IMR-90 (cell line): ENCODE measurements at regions not wholly inside any gene's neighbourhood (a gene's known extent, or its start where the extent isn't known, plus 50 kb on each side); places are given as distances from the start of the nearest gene placed in this dataset.

Experiments used
- ATAC-seq: fragments of 200-7000 bp; cut with Tn5 transposase; 2 replicates; pipeline ENCODE4 v1.9.1; 2020; ENCODE audit warnings: low read depth, mild to moderate bottlenecking, moderate library complexity
- BruUV-seq: library from RNA; stranded (reverse); fragments of 400-500 nt; replicated peaks from 2 replicates; lab custom pipeline; 2021; lab: Mats Ljungman, UMichigan
- CTCF ChIA-PET: fragments of 300-600 bp; formaldehyde crosslinking; extraction: SDS; loops from one replicate; lab custom pipeline; 2021; ENCODE audit warnings: antibody characterized with exemption; lab: Yijun Ruan, JAX
- POLR2A ChIA-PET: fragments of 300-600 bp; sonication (Branson Sonifier 250); formaldehyde crosslinking; loops from one replicate; lab custom pipeline; 2022; ENCODE audit warnings: antibody characterized with exemption; ENCODE audit not compliant: unreplicated experiment; lab: Charles Lee
- DNase-seq: peaks from one replicate; pipeline ENCODE4 v3.0.0; 2013
- H2AFZ ChIP-seq: replicated peaks from 2 replicates; pipeline ENCODE3; 2013; ENCODE audit warnings: low read length, mild to moderate bottlenecking; ENCODE audit not compliant: poor library complexity
- H2AK5ac ChIP-seq: 2 replicates; pipeline ENCODE4 v1.6.1; 2013; ENCODE audit warnings: low read depth, low read length, inconsistent platforms
- H2AK9ac ChIP-seq: replicated peaks from 2 replicates; pipeline ENCODE3; 2013; ENCODE audit warnings: mild to moderate bottlenecking, low read depth, low read length, moderate library complexity; ENCODE audit not compliant: poor library complexity
- H2BK120ac ChIP-seq: 2 replicates; pipeline ENCODE4 v1.6.1; 2013; ENCODE audit warnings: low read depth, low read length, inconsistent platforms
- H2BK15ac ChIP-seq: 3 replicates; pipeline ENCODE4 v1.6.1; 2013; ENCODE audit warnings: low read depth, low read length, inconsistent platforms
- H2BK20ac ChIP-seq: 2 replicates; pipeline ENCODE4 v1.6.1; 2013; ENCODE audit warnings: low read depth, mild to moderate bottlenecking, inconsistent platforms, low read length, moderate library complexity
- H2BK5ac ChIP-seq: 2 replicates; pipeline ENCODE4 v1.6.1; 2013; ENCODE audit warnings: mild to moderate bottlenecking, low read depth, low read length, inconsistent platforms; ENCODE audit not compliant: poor library complexity, severe bottlenecking
- H3K14ac ChIP-seq: replicated peaks from 2 replicates; pipeline ENCODE4 v1.6.1; 2013; ENCODE audit warnings: low read depth, low read length, inconsistent platforms
- H3K18ac ChIP-seq: 2 replicates; pipeline ENCODE4 v1.6.1; 2013; ENCODE audit warnings: low read depth, low read length, control low read depth
- H3K23ac ChIP-seq: 2 replicates; pipeline ENCODE4 v1.6.1; 2013; ENCODE audit warnings: low read depth, low read length, inconsistent platforms
- H3K27ac ChIP-seq: 2 replicates; pipeline ENCODE4 v1.5.1; 2013; ENCODE audit warnings: mild to moderate bottlenecking, control low read depth, low read length; ENCODE audit not compliant: insufficient read depth
- H3K27me3 ChIP-seq: 2 replicates; pipeline ENCODE4 v1.6.1; 2013; ENCODE audit warnings: low read length; ENCODE audit not compliant: control insufficient read depth, insufficient read depth
- H3K36me3 ChIP-seq: 2 replicates; pipeline ENCODE4 v1.6.1; 2013; ENCODE audit warnings: low read length, mixed read lengths; ENCODE audit not compliant: control insufficient read depth, insufficient read depth
- H3K4ac ChIP-seq: 2 replicates; pipeline ENCODE4 v1.6.1; 2013; ENCODE audit warnings: low read depth, low read length, inconsistent platforms
- H3K4me1 ChIP-seq: 2 replicates; pipeline ENCODE4 v1.6.1; 2013; ENCODE audit warnings: low read length, mixed read lengths; ENCODE audit not compliant: control insufficient read depth, insufficient read depth
- H3K4me2 ChIP-seq: 2 replicates; pipeline ENCODE4 v1.6.1; 2013; ENCODE audit warnings: low read depth, mild to moderate bottlenecking, control low read depth, low read length, moderate library complexity
- H3K4me3 ChIP-seq: 2 replicates; pipeline ENCODE4 v1.5.1; 2013; ENCODE audit warnings: low read depth, mild to moderate bottlenecking, control low read depth, low read length, moderate library complexity; ENCODE audit not compliant: insufficient read depth
- H3K56ac ChIP-seq: 2 replicates; pipeline ENCODE4 v1.6.1; 2013; ENCODE audit warnings: low read length, inconsistent platforms; ENCODE audit not compliant: insufficient read depth; ENCODE audit errors: extremely low read depth
- H3K79me1 ChIP-seq, 2 experiments: 2 replicates each; pipeline ENCODE4 v1.6.1; 2013; ENCODE audit warnings: low read length in 2 of 2, inconsistent platforms in 1 of 2, low read depth in 1 of 2
- H3K9ac ChIP-seq: 2 replicates; pipeline ENCODE4 v1.6.1; 2013; ENCODE audit warnings: low read depth, low read length, control low read depth
- H3K9me1 ChIP-seq: 2 replicates; pipeline ENCODE4 v1.6.1; 2013; ENCODE audit warnings: low read length, inconsistent platforms; ENCODE audit not compliant: insufficient read depth
- H3K9me3 ChIP-seq: 2 replicates; pipeline ENCODE4 v1.6.1; 2013; ENCODE audit warnings: low read length; ENCODE audit not compliant: control insufficient read depth, insufficient read depth
- H4K20me1 ChIP-seq: 2 replicates; pipeline ENCODE4 v1.6.1; 2013; ENCODE audit warnings: low read length, inconsistent platforms; ENCODE audit not compliant: insufficient read depth
- H4K5ac ChIP-seq: 2 replicates; pipeline ENCODE4 v1.6.1; 2013; ENCODE audit warnings: mild to moderate bottlenecking, low read depth, low read length, control low read depth
- H4K8ac ChIP-seq, 2 experiments: 2 replicates each; pipeline ENCODE4 v1.6.1; 2013; ENCODE audit warnings: low read depth in 2 of 2, low read length in 2 of 2, control low read depth in 1 of 2, inconsistent platforms in 1 of 2
- H4K91ac ChIP-seq: 2 replicates; pipeline ENCODE4 v1.6.1; 2013; ENCODE audit warnings: low read depth, low read length, inconsistent platforms; ENCODE audit not compliant: insufficient read depth
- BHLHE40 ChIP-seq: fragments of 150-350 bp; IDR thresholded peaks from 2 replicates; pipeline ENCODE4 v1.6.1; 2016; ENCODE audit warnings: mild to moderate bottlenecking, low read depth, low read length
- CHD1 ChIP-seq: IDR thresholded peaks from 2 replicates; pipeline ENCODE4 v1.6.1; 2012; ENCODE audit warnings: low read depth, low read length, improper control_type of control experiment
- MAFK ChIP-seq: IDR thresholded peaks from 2 replicates; pipeline ENCODE4 v1.6.1; 2012; ENCODE audit warnings: low read depth, low read length, improper control_type of control experiment
- MAZ ChIP-seq: IDR thresholded peaks from 2 replicates; pipeline ENCODE4 v1.6.1; 2012; ENCODE audit warnings: low read depth, mild to moderate bottlenecking, low read length, improper control_type of control experiment, moderate library complexity, borderline replicate concordance
- MXI1 ChIP-seq: IDR thresholded peaks from 2 replicates; pipeline ENCODE4 v1.6.1; 2012; ENCODE audit warnings: low read depth, mild to moderate bottlenecking, low read length, moderate library complexity, borderline replicate concordance
- NFE2L2 ChIP-seq: fragments of 150-350 bp; IDR thresholded peaks from 2 replicates; pipeline ENCODE4 v1.6.1; 2016; ENCODE audit warnings: low read depth, mild to moderate bottlenecking, low read length
- POLR2A ChIP-seq: IDR thresholded peaks from 2 replicates; pipeline ENCODE4 v1.6.1; 2012; ENCODE audit warnings: mild to moderate bottlenecking, low read depth, low read length
- RAD21 ChIP-seq: IDR thresholded peaks from 2 replicates; pipeline ENCODE4 v1.6.1; 2012; ENCODE audit warnings: low read length, improper control_type of control experiment
- RFX5 ChIP-seq: IDR thresholded peaks from 2 replicates; pipeline ENCODE4 v1.8.0; 2012; ENCODE audit warnings: low read depth, mild to moderate bottlenecking, low read length, moderate library complexity
- SMC3 ChIP-seq: fragments of 150-350 bp; IDR thresholded peaks from 2 replicates; pipeline ENCODE4 v1.6.1; 2016; ENCODE audit warnings: low read depth, mild to moderate bottlenecking, antibody characterized with exemption, low read length, moderate library complexity
- WGBS, 2 experiments: methylation state at CpG; one replicate each; pipeline versions ENCODE4 v1.1.5 to v1.1.7; 2013; ENCODE audit warnings: missing lambda C conversion rate in 2 of 2; ENCODE audit not compliant: insufficient read length in 1 of 2; ENCODE audit errors: extremely low coverage in 2 of 2; 5-methylcytosine and 5-hydroxymethylcytosine counted together
- dilution Hi-C: fragments of 300-500 bp; cut with HindIII; formaldehyde crosslinking; loops from one replicate; pipeline ENCODE4 v1.14.3; 2018; ENCODE audit warnings: low sequenced_read_pairs; ENCODE audit not compliant: unreplicated experiment
- in situ Hi-C: fragments of 300-500 bp; cut with MboI; formaldehyde crosslinking; loops from 3 replicates; pipeline ENCODE4 v1.14.3; 2019; ENCODE audit warnings: low sequenced_read_pairs, inconsistent platforms, mixed read lengths
- intact Hi-C: fragments of 100-400 bp; cut with micrococcal nuclease; formaldehyde crosslinking; loops from 2 replicates; pipeline ENCODE4 v1.10.0; 2022
- TF ChIP-seq, protein P1 (sequence below): fragments of 150-350 bp; IDR thresholded peaks from 2 replicates; pipeline ENCODE4 v1.6.1; 2016; ENCODE audit warnings: low read depth, mild to moderate bottlenecking, low read length, moderate library complexity, borderline replicate concordance
- TF ChIP-seq, protein P2 (sequence below): fragments of 150-350 bp; IDR thresholded peaks from 2 replicates; pipeline ENCODE4 v1.6.1; 2017; ENCODE audit warnings: mild to moderate bottlenecking, antibody characterized with exemption, low read length, low read depth
- TF ChIP-seq, protein P3 (sequence below): conservative IDR thresholded peaks from 2 replicates; pipeline ENCODE4 v1.5.1; 2012; ENCODE audit warnings: mild to moderate bottlenecking, low read depth, low read length, improper control_type of control experiment

DNA sequence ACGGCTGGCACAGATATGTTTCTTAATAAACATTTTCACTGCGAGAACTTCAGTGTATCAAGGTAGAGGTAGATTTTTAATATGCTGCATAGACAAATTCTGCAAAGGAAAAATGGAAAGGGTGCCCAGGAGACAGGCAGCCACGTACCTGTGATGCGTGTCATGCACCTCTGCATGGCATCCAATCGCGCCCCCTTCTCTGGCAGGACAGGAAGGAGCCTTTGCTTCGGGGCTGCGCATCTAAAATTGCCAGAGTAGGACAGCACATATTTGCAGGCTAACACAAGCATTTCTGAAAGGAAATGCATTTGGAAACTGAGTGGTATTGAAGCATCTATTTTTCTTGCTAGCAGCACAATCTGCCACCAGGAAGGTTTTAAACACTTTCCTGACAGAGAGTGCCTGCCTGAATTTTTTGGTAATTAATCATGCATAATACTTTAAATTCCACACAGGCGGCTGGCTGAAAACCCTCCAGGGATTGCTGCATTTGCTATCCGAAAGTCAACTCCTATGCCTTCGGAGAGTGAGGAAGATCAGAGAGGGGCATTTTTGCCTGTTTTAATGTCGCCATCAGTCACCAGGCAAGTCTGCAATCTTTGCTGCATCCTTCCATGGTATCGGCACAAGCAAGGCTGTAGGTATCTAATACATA, 165.1 kb upstream of the ATP10A start:
- no peaks in the 10 kb centered on the region for H3K9me3 ChIP-seq
- 63% methylated on average over 2 of the region's 13 CpGs; no CpG with 5 or more reads in 1 of the 2 experiments for WGBS, 2 experiments
- no peak overlapping the region for H3K9ac ChIP-seq
- ATAC-seq (peak; percentile 35), DNase-seq (no peak)
- H3K4ac ChIP-seq: no peak overlapping the region
- H2BK20ac ChIP-seq: no peak overlapping the region
- no peaks in the 10 kb centered on the region for H3K79me1 ChIP-seq
- H3K4me2 ChIP-seq: peak overlapping the region; percentile 26
- H3K18ac ChIP-seq: no peak overlapping the region
- H4K8ac ChIP-seq: no peak overlapping the region
- H2BK120ac ChIP-seq: no peak overlapping the region
- H3K4me1 ChIP-seq: no peaks in the 10 kb centered on the region
- dilution Hi-C loops: no loop called here
- H3K27me3 ChIP-seq: peaks cover 4% of the 10 kb centered on the region
- H2AK5ac ChIP-seq: no peak overlapping the region
- H3K14ac ChIP-seq: no peak overlapping the region
- no peak overlapping the region for H2BK15ac ChIP-seq
- no peak overlapping the region for H3K4me3 ChIP-seq
- intact Hi-C loops: no loop called here
- no peak overlapping the region for H2AFZ ChIP-seq
- H3K56ac ChIP-seq: no peak overlapping the region
- no peak overlapping the region for H2BK5ac ChIP-seq
- no peak overlapping the region for H3K23ac ChIP-seq
- ChIA-PET POLR2A (no interaction called here), CTCF (no interaction called here)
- TF ChIP-seq RFX5 (no peak), NFE2L2 (no peak), POLR2A (no peak), RAD21 (no peak), MAFK (no peak), CHD1 (no peak), BHLHE40 (no peak), SMC3 (no peak), MAZ (no peak), MXI1 (no peak)
- TF ChIP-seq, protein P1, sequence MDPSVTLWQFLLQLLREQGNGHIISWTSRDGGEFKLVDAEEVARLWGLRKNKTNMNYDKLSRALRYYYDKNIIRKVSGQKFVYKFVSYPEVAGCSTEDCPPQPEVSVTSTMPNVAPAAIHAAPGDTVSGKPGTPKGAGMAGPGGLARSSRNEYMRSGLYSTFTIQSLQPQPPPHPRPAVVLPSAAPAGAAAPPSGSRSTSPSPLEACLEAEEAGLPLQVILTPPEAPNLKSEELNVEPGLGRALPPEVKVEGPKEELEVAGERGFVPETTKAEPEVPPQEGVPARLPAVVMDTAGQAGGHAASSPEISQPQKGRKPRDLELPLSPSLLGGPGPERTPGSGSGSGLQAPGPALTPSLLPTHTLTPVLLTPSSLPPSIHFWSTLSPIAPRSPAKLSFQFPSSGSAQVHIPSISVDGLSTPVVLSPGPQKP: no peak
- TF ChIP-seq, protein P2, sequence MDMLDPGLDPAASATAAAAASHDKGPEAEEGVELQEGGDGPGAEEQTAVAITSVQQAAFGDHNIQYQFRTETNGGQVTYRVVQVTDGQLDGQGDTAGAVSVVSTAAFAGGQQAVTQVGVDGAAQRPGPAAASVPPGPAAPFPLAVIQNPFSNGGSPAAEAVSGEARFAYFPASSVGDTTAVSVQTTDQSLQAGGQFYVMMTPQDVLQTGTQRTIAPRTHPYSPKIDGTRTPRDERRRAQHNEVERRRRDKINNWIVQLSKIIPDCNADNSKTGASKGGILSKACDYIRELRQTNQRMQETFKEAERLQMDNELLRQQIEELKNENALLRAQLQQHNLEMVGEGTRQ: no peak
- TF ChIP-seq, protein P3, sequence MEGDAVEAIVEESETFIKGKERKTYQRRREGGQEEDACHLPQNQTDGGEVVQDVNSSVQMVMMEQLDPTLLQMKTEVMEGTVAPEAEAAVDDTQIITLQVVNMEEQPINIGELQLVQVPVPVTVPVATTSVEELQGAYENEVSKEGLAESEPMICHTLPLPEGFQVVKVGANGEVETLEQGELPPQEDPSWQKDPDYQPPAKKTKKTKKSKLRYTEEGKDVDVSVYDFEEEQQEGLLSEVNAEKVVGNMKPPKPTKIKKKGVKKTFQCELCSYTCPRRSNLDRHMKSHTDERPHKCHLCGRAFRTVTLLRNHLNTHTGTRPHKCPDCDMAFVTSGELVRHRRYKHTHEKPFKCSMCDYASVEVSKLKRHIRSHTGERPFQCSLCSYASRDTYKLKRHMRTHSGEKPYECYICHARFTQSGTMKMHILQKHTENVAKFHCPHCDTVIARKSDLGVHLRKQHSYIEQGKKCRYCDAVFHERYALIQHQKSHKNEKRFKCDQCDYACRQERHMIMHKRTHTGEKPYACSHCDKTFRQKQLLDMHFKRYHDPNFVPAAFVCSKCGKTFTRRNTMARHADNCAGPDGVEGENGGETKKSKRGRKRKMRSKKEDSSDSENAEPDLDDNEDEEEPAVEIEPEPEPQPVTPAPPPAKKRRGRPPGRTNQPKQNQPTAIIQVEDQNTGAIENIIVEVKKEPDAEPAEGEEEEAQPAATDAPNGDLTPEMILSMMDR: no peak
- no peaks in the 10 kb centered on the region for H4K20me1 ChIP-seq
- in situ Hi-C loops: loop anchor here (25.0 kb wide), 1 partner anchor 234 kb away; no protein-coding TSS in a partner anchor
- BruUV-seq: no TSS peak
- H3K27ac ChIP-seq: no peak overlapping the region
- H2AK9ac ChIP-seq: no peak overlapping the region
- no peaks in the 10 kb centered on the region for H3K36me3 ChIP-seq
- H3K9me1 ChIP-seq: peaks cover 3% of the 10 kb centered on the region; the same call in 1 of the 2 replicates
- no peak overlapping the region for H4K5ac ChIP-seq
- H4K91ac ChIP-seq: no peak overlapping the region
